ENCODE measurements at regions not wholly inside any gene's neighbourhood (a gene's known extent, or its start where the extent isn't known, plus 50 kb on each side); places are given as distances from the start of the nearest gene placed in this dataset.

DNA sequence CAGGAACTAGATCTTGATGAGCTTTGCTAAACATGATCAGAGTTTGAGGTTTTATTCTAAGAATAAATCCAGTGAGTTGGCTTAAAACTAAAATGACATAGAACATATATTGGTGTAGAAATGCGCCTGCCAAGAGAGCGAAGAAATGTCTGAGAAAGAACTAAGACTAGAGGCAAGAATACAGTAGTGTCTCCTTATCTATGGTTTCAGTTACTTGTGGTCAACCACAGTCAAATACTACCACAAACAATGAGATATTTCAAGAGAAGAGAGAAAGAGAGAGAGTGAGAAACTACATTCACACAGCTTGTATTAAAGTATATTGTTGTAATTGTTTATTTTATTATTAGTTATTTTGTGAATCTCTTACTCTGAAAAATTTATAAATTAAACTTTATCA, 254.4 kb upstream of the CDH10 start:
- TF ChIP-seq TAF1 (IDR thresholded peaks at IDR 0.05; ENCODE audit: borderline replicate concordance, low read depth, low read length) (no peak), POLR2AphosphoS5 (IDR thresholded peaks at IDR 0.05; ENCODE audit: low read depth, low read length) (no peak), POLR2A (IDR thresholded peaks at IDR 0.05; ENCODE audit: low read depth, low read length) (no peak)
